ENCODE measurements at regions not wholly inside any gene's neighbourhood (a gene's known extent, or its start where the extent isn't known, plus 50 kb on each side); places are given as distances from the start of the nearest gene placed in this dataset.

- Histone ChIP-seq H3K4me3 (no peak overlapping the region), H3K27me3 (replicated peaks; ENCODE audit: insufficient read depth) (no peaks in the 10 kb centered on the region), H3K36me3 (no peaks in the 10 kb centered on the region), H3K9me3 (no peaks in the 10 kb centered on the region), H3K4me1 (ENCODE audit: control insufficient read depth in 1 of 2, low read depth in 2 of 2) (peaks cover 12 to 32% of the 10 kb centered on the region in 2 donors), H3K27ac (no peak overlapping the region)
- no peak for ATAC-seq (ENCODE audit: insufficient number of reproducible peaks, low FRiP score, low read depth)
- no peak for TF ChIP-seq CTCF (IDR thresholded peaks at IDR 0.05)
- DNase-seq (ENCODE audit: low spot score): no peak
These were observed 640.4 kb downstream of the CDH11 start for GRCh38 chr16:64481497-64481896.

GRCh38 chr16:64478252-64478906 is 643.5 kb downstream of the CDH11 start:
- Histone ChIP-seq H3K27ac (peak overlapping the region; percentile 39 to 40), H3K9me3 (no peaks in the 10 kb centered on the region), H3K4me1 (ENCODE audit: control insufficient read depth in 1 of 2, low read depth in 2 of 2) (peaks cover 23 to 41% of the 10 kb centered on the region in 2 donors), H3K4me3 (no peak overlapping the region), H3K27me3 (replicated peaks; ENCODE audit: insufficient read depth) (no peaks in the 10 kb centered on the region), H3K36me3 (no peaks in the 10 kb centered on the region)
- no peak for TF ChIP-seq CTCF (IDR thresholded peaks at IDR 0.05)
- peak; percentile 68 for ATAC-seq (ENCODE audit: insufficient number of reproducible peaks, low FRiP score, low read depth)
- peak; percentile 4 for DNase-seq (ENCODE audit: low spot score)

GRCh38 chr16:64475627-64476351 is 646.1 kb downstream of the CDH11 start:
- Histone ChIP-seq H3K27me3 (replicated peaks; ENCODE audit: insufficient read depth) (no peaks in the 10 kb centered on the region), H3K36me3 (no peaks in the 10 kb centered on the region), H3K4me1 (ENCODE audit: control insufficient read depth in 1 of 2, low read depth in 2 of 2) (peaks cover 23 to 47% of the 10 kb centered on the region in 2 donors), H3K9me3 (no peaks in the 10 kb centered on the region), H3K27ac (peak overlapping the region; percentile 62), H3K4me3 (peak overlapping the region; percentile 28)
- ATAC-seq (ENCODE audit: insufficient number of reproducible peaks, low FRiP score, low read depth) (peak; percentile 19), DNase-seq (ENCODE audit: low spot score) (no peak)
- TF ChIP-seq CTCF (IDR thresholded peaks at IDR 0.05): no peak

GRCh38 chr16:64470916-64471315 is 650.9 kb downstream of the CDH11 start:
- H3K4me3 ChIP-seq: no peak overlapping the region
- H3K36me3 ChIP-seq: no peaks in the 10 kb centered on the region
- no peak overlapping the region for H3K27ac ChIP-seq
- ATAC-seq (ENCODE audit: insufficient number of reproducible peaks, low FRiP score, low read depth) (no peak), DNase-seq (ENCODE audit: low spot score) (no peak)
- no peak for TF ChIP-seq CTCF (IDR thresholded peaks at IDR 0.05)
- no peaks in the 10 kb centered on the region for H3K27me3 ChIP-seq (replicated peaks; ENCODE audit: insufficient read depth)
- H3K9me3 ChIP-seq: no peaks in the 10 kb centered on the region
- H3K4me1 ChIP-seq (ENCODE audit: control insufficient read depth in 1 of 2, low read depth in 2 of 2): peaks cover 5 to 27% of the 10 kb centered on the region in 2 donors

GRCh38 chr16:64469906-64470702 is 651.8 kb downstream of the CDH11 start:
- Histone ChIP-seq H3K36me3 (no peaks in the 10 kb centered on the region), H3K4me1 (ENCODE audit: control insufficient read depth in 1 of 2, low read depth in 2 of 2) (peaks cover 0 to 19% of the 10 kb centered on the region in 2 donors), H3K4me3 (no peak overlapping the region), H3K27ac (no peak overlapping the region), H3K27me3 (replicated peaks; ENCODE audit: insufficient read depth) (no peaks in the 10 kb centered on the region), H3K9me3 (no peaks in the 10 kb centered on the region)
- DNase-seq (ENCODE audit: low spot score): no peak
- TF ChIP-seq CTCF (IDR thresholded peaks at IDR 0.05): no peak
- no peak for ATAC-seq (ENCODE audit: insufficient number of reproducible peaks, low FRiP score, low read depth)
